NCI-H345 (cell line): ENCODE measurements at regions not wholly inside any gene's neighbourhood (a gene's known extent, or its start where the extent isn't known, plus 50 kb on each side); places are given as distances from the start of the nearest gene placed in this dataset.

ENCODE experiments used
- DNase-seq: peaks from one replicate; lab custom pipeline; 2025; lab: John Stamatoyannopoulos, UW

DNA sequence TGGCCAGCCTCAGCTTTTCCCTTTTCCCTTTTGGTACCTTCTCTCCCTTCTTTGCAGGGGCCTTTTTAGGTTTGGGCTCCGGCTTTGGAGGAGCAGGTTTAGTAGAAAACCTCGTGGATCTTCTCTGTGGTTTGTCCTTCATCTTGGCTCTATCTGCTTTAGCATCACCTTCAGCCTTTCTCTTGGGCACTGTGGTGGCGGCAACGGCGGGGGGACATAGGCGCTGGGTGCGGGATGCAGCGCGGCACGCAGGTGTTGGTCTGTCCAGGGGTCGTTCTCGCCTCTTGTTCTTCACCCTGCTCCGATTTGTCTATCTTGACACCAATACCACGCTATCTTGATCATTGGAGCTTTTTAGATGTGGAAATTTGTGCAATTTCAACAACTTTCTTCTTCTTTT lies 64.5 kb upstream of the SMAD3 start:
- no peak for DNase-seq

DNA sequence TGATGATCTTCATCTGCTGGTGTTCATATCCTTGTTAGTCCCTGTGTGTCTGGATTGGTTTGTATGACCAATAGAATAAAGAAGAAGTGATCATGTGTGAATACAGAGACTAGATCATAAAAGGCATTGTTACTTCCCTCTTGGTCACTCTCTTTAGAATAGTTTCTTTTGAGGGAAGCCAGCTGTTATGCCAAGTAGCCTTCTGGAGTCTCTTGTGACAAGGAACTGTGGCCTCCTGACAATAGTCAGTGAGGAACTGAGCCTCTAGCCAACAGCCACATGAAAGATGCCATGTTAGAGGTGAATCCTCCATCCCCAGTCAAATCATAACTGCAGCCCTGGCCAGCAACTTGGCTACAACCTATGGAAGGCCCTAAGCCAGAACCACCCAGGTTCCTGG lies 63.0 kb upstream of the SMAD3 start:
- DNase-seq: no peak

DNA sequence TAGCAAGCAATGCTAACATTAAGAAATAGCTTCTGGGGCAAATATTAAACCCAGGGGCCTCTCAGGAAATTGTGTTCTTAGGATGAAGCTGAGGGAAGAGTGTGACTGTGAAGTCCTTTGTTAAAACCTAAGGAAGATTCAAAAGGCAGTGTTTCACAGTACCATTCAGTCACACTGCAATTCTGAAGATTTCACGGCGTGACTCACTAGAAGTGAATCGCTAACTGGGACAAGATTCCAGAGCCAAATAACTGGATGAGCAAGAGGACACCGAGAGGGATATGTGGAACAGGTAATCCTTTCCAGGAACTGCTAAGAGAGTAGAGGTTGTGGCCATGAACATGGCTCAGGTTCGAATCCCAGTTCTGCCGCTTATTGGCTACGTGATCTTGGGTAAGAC lies 61.8 kb upstream of the SMAD3 start:
- no peak for DNase-seq

DNA sequence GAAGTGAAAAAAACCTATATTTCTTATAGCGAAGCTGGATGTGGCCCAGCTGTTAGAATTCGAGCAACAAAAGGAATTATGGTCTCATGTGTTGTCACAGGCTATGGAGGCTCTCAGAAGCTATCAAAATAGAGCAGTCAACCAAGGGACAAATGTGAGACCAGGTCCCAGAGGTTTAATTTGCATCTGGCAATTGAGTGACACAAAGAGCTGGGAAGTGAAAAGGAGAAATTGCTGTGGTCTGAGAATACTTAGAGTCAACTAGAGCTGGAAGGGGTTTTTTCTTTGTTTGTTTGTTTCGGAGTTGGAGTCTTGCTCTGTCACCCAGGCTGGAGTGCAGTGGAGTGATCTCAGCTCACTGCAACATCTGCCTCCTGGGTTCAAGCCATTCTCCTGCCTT lies 61.3 kb upstream of the SMAD3 start:
- no peak for DNase-seq

DNA sequence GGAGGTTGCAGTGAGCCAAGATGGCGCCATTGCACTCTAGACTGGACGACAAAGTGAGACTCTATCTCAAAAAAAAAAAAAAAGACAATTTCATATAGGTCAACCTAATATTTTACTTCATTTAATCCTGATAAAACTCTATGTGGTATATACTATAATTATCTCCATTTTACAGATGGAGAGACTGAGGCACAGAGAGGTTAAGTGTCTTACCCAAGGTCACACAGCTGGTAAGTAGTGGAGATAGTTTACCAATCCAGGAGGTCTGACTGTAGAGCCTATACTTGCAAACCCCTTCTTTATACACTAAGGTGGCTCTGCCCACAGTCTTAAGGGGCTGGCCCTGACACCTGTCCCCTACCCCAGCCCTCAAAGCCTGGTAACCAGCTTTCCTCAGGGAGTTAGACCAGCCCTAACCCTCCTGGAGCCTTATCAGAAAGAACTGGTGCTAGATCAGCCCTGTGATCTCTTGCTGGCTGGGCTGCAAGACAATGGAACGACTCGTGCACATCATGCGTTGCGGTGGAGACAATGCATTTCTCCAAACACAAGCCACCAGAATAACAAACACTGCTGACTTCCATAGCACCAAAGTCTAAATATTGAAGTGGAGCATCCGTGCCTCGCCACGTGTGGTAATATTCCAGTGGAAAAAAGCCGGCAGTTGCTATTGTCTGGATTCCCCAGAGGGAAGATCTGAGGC lies 60.0 kb upstream of the SMAD3 start:
- DNase-seq: no peak

DNA sequence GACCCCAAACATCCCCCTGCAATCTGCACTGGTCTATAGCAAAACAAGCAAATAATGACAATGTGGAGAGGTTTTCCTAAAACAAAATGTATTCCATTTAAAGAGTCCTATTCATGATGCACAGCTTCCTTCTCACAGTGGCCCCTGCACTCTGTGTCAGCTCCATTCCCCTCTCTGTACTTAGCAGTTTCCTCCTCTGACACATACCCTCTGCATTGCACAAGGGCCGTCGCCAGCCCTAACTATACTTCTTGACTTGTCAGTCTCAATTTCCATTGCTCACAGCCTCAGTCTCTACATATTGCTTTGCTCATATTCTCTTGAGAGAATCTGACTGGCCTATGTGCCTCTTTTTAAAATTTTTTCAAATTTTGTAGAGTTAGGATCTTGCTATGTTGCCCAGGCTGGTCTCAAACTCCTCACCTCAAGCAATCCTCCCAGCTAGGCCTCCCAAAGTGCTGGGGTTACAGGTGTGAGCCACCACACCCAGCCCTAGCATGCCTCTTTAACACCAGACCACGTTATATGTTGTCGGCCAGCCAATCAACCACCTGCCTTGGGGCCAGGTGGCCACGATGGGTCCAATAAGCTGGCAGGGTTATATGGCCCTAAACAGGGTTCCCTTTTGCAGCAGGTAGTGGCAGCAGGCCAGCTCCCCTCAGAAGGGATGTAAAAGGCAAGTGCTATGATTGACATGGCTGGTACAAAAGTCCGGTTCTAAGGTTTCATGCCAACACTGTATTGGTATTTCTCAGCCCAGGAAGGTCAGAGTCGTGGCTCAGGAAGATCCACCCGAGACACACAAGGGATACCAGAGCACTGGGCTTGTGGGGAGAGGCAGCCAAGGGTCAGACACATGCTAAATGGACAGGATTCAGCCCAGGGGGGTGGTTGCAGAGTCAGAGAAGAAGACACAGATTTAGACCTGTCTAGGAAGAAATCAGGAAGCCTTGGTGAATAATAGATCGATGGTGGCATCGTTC lies 59.0 kb upstream of the SMAD3 start:
- DNase-seq: no peak

DNA sequence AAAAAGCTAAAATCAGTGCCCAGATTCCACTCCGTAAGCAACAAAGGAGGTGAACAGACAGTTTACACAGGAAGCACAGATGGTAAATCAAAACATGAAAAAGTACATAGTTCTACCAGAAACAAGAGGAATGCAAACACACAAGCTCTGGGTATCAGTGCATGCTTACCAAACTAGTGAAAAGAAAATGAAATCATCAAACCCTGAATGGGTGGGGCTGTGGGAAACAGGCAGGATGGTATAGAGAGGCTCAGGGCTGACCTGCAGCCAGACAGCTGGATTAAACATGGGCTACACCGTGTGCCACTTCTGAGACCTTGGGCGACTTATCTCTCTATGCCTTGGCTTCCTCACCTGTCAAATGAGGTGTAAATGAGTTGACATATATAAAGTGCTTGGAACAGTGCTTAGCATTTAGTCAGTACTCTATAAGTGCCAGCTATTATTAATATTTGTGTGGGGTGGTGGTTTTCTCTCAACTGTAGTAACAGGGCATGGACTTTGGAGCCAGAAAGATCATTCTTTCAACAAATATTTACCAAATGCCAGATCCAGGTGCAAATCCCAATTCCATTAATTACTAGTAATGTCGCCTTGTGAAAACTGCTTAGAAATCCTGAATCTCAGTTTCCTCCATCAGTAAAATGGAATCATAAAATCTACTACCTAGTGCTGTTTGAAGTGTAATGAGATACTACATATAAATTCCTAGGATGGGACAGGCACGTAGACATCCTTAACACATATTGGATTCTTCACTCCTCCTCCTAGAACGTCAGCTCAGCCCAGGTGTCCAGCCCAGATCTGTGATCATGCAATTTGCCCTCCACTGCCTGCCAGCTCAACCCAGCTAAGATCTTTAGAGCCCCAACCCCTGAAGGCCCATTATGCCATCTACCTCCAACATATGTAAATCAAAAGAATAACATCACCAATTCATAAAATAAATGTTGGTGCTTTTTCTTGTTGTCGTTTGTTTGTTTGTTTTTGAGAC lies 55.5 kb upstream of the SMAD3 start:
- no peak for DNase-seq

DNA sequence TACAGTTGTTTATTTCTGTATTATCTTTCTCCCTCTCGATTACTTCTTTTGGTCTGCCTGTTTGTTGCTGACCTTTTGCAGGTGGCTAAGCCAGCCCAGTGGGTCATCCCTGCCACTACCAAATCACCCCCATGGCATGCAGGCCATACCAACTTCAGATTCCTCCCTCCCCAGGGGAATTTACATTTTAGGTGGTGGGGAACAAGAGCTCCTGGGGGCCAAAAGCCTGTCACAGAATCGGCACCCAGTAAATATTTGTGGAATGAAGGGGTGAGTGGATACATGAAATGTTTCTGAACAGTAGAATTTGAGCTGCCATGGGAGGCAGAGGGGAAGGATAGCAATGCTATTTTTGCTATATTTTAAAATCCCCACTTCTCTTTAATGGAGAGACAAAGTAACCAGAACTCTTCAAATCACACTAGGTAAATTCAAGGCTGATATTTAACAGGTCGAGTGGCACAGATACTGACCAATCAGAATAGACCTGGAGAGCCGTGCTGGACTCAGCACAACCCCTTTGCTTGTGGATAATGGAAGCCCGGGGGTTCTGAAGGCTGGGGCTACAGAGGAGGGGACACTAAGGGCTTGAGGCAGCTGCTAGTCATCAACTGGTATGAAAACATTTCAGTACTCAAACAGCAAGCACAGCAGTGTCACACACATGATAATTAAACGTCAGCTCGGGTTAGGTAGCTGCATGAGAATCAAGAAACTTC lies 54.3 kb upstream of the SMAD3 start:
- DNase-seq: no peak

DNA sequence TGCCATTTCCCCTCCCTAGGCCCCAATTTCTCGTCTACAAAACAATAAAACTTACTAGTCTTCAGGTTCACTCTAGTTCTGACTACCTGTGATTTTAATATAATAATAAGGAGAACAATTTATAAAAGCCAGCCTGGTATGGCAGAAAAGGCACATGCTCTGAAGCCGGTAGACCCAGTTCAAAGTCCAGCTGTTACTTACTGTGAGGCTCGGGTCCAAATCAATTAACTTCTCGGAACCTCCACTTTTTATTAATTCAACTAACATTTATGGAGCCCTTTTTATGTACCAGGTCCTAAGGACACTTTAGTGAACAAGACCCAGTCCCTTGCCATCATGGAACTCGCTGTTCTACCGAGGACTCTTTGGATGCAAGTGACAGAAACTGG lies 53.8 kb upstream of the SMAD3 start:
- no peak for DNase-seq

DNA sequence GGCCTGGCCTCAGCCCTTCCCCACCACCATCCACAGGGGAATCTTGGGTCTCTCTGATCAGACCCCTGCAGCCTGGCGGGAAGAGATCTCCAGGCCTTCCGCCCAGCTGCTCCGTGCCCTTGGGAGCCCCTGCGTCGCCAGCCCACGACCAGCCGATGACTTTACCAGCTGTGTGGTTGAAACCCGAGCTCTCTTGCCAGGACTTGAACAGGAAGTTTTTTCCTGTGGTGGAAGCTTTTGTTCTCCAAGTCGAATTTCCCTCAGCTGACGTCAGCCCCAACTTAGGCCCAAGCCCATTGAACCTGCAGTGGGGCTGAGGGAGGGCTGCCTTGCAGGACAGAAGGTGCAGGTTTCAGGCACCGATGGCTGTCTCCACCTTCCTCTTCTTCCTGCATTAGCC lies 51.7 kb upstream of the SMAD3 start:
- DNase-seq: no peak
